AG04450 (cell line): ENCODE measurements at regions not wholly inside any gene's neighbourhood (a gene's known extent, or its start where the extent isn't known, plus 50 kb on each side); places are given as distances from the start of the nearest gene placed in this dataset.
"Not testable (repeated sequence)": the region's sequence is repeated elsewhere in the genome, so short reads cannot be mapped to it uniquely, and the experiment has no call there.

Experiments
- CTCF ChIA-PET: fragments of 300-600, 350-600 bp; formaldehyde crosslinking; extraction: SDS; loops from one replicate; lab custom pipeline; 2022; ENCODE audit warnings: antibody characterized with exemption, inconsistent platforms; lab: Charles Lee
- POLR2A ChIA-PET: fragments of 350-600 bp; formaldehyde crosslinking; extraction: SDS; loops from one replicate; lab custom pipeline; 2021; ENCODE audit warnings: antibody characterized with exemption, inconsistent platforms; lab: Yijun Ruan, JAX
- DNase-seq: peaks from one replicate; pipeline ENCODE4 v3.0.0-alpha.2; 2011; ENCODE audit warnings: low read depth, low spot score
- H3K27ac ChIP-seq: one replicate; pipeline ENCODE4 v1.5.1; 2012; ENCODE audit warnings: low read depth, low read length, control low read depth
- H3K27me3 ChIP-seq: one replicate; pipeline ENCODE4 v1.6.0; 2012; ENCODE audit warnings: low read length; ENCODE audit not compliant: control insufficient read depth, insufficient read depth
- H3K4me3 ChIP-seq: 2 replicates; pipeline ENCODE4 v1.5.1; 2011; ENCODE audit warnings: mild to moderate bottlenecking, low read depth, low read length, control low read depth
- H3K9me3 ChIP-seq: 2 replicates; pipeline ENCODE4 v1.5.1; 2012; ENCODE audit warnings: low read length; ENCODE audit not compliant: control insufficient read depth, insufficient read depth
- TF ChIP-seq, protein P1 (sequence below): IDR thresholded peaks from 2 replicates; pipeline ENCODE4 v1.5.1; 2011; ENCODE audit warnings: low read depth, low read length, control low read depth, inconsistent platforms

DNA sequence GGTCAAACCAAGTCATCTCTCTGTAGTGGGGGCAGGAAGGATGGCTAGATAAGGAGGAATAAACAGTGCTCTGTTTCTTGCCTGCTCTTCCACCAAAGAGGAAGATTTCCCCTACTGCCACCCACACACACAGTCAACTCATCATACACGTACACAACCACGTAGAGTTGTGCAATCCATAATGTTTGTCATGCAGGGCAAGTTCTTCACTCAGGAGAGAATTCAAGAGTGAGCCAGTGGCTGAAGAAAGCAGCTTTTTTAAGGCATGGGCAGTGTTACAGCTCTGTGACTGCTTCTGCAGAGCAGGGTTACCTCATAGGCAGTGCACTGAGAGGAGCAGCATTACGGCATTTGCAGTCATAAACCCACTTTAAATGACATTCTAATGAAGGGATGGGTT is 283.0 kb downstream of the RND3 start:
- CTCF ChIA-PET: no interaction called here
- DNase-seq: peak; percentile 73
- H3K4me3 ChIP-seq: no peak overlapping the region
- no peak overlapping the region for H3K27ac ChIP-seq
- H3K9me3 ChIP-seq: no peaks in the 10 kb centered on the region
- TF ChIP-seq, protein P1, sequence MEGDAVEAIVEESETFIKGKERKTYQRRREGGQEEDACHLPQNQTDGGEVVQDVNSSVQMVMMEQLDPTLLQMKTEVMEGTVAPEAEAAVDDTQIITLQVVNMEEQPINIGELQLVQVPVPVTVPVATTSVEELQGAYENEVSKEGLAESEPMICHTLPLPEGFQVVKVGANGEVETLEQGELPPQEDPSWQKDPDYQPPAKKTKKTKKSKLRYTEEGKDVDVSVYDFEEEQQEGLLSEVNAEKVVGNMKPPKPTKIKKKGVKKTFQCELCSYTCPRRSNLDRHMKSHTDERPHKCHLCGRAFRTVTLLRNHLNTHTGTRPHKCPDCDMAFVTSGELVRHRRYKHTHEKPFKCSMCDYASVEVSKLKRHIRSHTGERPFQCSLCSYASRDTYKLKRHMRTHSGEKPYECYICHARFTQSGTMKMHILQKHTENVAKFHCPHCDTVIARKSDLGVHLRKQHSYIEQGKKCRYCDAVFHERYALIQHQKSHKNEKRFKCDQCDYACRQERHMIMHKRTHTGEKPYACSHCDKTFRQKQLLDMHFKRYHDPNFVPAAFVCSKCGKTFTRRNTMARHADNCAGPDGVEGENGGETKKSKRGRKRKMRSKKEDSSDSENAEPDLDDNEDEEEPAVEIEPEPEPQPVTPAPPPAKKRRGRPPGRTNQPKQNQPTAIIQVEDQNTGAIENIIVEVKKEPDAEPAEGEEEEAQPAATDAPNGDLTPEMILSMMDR: no peak
- POLR2A ChIA-PET: no interaction called here
- H3K27me3 ChIP-seq: no peaks in the 10 kb centered on the region

- CTCF ChIA-PET, POLR2A ChIA-PET, H3K27ac ChIP-seq, H3K9me3 ChIP-seq, H3K4me3 ChIP-seq, H3K27me3 ChIP-seq, DNase-seq: not testable (repeated sequence)
These were observed 292.7 kb downstream of the RND3 start for GRCh38 chr2:150194816-150195215.

DNA sequence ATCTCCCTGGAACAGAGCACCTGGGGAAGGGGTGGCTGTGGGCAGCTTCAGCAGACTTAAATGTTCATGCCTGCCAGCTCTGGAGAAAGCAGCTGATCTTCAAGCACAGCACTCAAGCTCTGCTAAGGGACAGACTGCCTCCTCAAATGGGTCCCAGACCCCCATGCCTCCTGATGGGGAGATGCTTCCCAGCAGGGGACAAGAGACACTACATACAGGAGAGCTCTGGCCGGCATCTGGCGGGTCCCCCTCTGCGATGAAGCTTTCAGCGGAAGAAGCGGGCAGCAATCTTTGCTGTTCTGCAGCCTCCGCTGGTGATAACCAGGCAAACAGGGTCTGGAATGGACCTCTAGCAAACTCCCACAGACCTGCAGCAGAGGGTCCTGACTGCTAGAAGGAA is 294.8 kb downstream of the RND3 start:
- TF ChIP-seq, protein P1: no peak
- H3K4me3 ChIP-seq: no peak overlapping the region
- no peaks in the 10 kb centered on the region for H3K27me3 ChIP-seq
- POLR2A ChIA-PET: no interaction called here
- no peak overlapping the region for H3K27ac ChIP-seq
- CTCF ChIA-PET: no interaction called here
- DNase-seq: no peak
- no peaks in the 10 kb centered on the region; the same call in 1 of the 2 replicates for H3K9me3 ChIP-seq

DNA sequence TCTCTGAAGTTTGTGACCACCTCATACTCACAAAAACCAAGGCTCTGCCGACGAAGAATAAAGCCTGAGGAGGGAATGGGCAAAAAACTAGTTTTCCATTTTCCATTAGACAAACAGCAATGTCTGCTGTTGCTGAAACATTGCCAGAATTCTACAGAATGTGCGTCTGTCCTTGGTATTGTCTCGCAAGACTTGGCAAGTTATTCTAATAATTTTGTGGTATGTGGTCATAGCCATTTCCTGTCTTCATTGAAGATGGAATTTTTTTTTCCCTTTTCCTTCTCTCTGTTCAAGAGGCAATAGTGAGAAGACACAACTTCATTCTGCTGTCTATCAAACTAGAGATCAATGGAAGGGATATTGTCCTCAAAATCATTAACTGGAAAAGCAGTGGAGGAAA is 296.1 kb downstream of the RND3 start:
- TF ChIP-seq, protein P1: no peak
- no peaks in the 10 kb centered on the region for H3K27me3 ChIP-seq
- H3K27ac ChIP-seq: no peak overlapping the region
- ChIA-PET POLR2A (no interaction called here), CTCF (no interaction called here)
- H3K4me3 ChIP-seq: no peak overlapping the region
- H3K9me3 ChIP-seq: no peaks in the 10 kb centered on the region; the same call in 1 of the 2 replicates
- no peak for DNase-seq

DNA sequence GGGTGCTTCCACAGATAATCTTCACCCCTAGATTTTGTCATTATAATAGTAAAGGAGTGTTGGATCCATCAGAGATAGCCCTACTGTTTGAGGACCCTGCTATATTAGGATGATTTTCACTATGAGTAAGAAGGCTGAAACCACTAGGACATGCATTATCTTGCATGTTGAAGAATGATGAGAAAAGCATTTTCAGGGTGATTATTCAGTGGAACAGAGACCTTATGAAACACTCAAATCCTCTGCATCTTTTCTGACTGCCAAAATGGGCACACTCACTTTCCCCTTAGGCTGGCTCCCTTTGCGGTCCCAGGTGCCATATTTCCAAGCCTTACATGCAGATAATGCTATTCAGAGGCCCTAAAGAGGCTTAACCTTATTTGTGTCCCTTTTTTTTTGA is 296.9 kb downstream of the RND3 start:
- POLR2A ChIA-PET: no interaction called here

More for the DNA sequence above, 296.9 kb downstream of the RND3 start:
- no peaks in the 10 kb centered on the region; the same call in 1 of the 2 replicates for H3K9me3 ChIP-seq
- H3K27ac ChIP-seq: no peak overlapping the region
- H3K27me3 ChIP-seq: no peaks in the 10 kb centered on the region
- DNase-seq: no peak
- TF ChIP-seq, protein P1: no peak
- no peak overlapping the region for H3K4me3 ChIP-seq
- CTCF ChIA-PET: no interaction called here
